ENCODE measurements at regions not wholly inside any gene's neighbourhood (a gene's known extent, or its start where the extent isn't known, plus 50 kb on each side); places are given as distances from the start of the nearest gene placed in this dataset.

DNA sequence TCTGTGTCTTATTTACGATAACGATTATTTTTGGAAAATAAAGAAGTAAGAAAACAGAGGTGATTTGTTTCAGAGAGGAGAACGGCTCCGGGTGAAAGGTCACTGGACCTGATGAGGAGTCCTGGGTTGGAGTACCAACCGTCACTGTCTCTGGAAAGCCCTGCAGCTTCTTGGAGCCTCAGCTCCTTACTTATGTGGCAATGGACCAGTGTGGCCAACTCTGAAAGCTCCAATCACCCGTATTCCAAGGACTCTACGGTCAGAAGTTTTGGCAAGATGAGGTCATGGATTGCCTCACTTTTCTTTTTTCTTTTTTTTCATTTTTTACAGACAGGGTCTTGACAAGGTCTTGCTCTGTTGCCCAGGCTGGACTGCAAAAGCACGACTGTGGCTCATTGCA is 84.8 kb downstream of the KLF4 start:
- FAIRE-seq (no peak), DNase-seq (ENCODE audit: insufficient read length) (no peak)
- no peak for TF ChIP-seq POLR2AphosphoS5 (IDR thresholded peaks at IDR 0.05; ENCODE audit: low read depth, low read length)
- TF ChIP-seq TAF1 (IDR thresholded peaks at IDR 0.05; ENCODE audit: borderline replicate concordance, low read depth, low read length): no peak
- TF ChIP-seq POLR2A (IDR thresholded peaks at IDR 0.05; ENCODE audit: low read depth, low read length): no peak

DNA sequence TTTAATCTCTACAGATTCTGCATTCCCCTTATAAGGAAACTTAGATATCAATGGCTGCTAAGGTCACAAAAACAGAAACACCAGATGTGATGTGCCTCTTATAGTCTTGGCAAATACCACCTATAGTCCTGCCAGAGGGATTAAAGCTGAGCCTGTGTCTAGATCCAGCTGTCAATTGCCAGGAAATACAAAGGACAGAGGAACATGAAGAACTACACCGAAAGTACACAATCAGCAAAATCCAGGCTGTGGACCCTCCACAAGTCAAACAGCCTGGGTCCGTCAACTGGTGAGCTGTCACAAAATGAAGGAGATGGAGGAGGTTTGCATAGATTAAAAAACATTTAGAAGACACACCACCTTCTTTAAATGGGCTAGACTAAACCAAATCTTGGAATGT is 85.4 kb downstream of the KLF4 start:
- DNase-seq (ENCODE audit: insufficient read length) (no peak), FAIRE-seq (no peak)
- TF ChIP-seq TAF1 (IDR thresholded peaks at IDR 0.05; ENCODE audit: borderline replicate concordance, low read depth, low read length) (no peak), POLR2A (IDR thresholded peaks at IDR 0.05; ENCODE audit: low read depth, low read length) (no peak), POLR2AphosphoS5 (IDR thresholded peaks at IDR 0.05; ENCODE audit: low read depth, low read length) (no peak)

DNA sequence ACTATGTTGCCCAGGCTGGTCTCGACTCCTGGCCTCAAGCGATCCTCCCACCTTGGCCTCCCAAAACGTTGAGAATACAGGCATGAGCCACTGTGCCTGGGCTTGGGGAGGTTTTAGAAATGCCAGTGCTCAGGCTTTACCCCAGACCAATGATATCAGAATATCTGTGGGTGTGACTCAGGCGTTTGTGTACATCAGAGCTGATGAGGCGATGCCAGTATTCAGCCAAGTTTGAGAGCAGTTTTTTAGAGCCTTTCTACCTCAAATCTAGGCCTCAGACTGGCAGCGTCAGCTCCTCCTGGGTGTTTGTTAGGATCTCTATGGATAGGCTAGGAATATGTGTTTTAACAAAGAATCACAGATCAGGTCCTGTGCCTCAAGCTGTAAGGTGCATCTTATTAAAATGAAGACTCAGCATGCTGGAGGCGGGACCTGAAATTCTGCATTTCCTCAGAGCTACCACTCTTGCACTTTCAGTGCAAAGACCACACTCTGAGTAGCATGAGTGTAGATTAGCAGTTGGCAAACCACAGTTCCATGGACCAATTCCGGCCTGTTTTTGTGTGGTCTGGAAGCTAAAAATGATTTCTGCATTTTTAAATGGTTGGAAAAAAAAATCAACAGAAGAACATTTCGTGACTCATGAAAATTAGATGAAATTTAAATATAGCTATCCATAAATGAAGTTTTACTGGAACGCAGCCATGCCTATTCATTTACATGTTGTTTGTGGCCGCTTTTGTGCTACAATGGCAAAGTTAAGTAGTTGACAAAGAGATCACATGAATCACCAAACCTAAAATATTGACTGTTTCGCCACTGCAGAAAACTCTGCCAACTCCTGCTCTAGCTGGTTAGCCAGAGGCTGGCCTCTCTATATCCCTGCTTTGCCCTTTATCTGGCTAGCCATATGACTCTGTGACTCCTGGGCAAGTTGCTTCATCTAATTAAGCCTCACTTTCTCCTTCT is 92.2 kb downstream of the KLF4 start:
- no peak for TF ChIP-seq POLR2AphosphoS5 (IDR thresholded peaks at IDR 0.05; ENCODE audit: low read depth, low read length)
- TF ChIP-seq POLR2A (IDR thresholded peaks at IDR 0.05; ENCODE audit: low read depth, low read length): no peak
- no peak for TF ChIP-seq TAF1 (IDR thresholded peaks at IDR 0.05; ENCODE audit: borderline replicate concordance, low read depth, low read length)
- FAIRE-seq: no peak
- DNase-seq (ENCODE audit: insufficient read length): no peak

DNA sequence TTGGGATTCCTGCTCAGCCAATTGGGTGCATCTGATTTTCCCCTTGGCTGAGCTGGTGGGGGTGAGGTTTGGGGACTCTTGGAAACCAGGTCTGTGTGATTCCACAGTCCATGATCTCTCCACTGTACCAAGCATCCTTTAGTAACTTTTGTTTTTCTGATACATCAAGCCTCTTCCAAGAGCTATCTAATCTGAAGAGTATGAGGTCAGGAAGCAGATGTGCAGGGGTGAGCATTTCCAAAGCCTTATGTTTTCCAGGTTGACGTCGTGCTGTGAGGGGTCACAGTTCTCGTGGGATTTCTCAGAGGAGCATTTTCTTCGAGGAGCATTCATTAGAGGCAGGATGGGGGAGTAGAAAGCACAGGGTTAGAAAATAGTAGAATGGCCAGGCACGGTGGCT is 95.3 kb downstream of the KLF4 start:
- DNase-seq (ENCODE audit: insufficient read length) (no peak), FAIRE-seq (no peak)
- TF ChIP-seq POLR2AphosphoS5 (IDR thresholded peaks at IDR 0.05; ENCODE audit: low read depth, low read length) (no peak), TAF1 (IDR thresholded peaks at IDR 0.05; ENCODE audit: borderline replicate concordance, low read depth, low read length) (no peak), POLR2A (IDR thresholded peaks at IDR 0.05; ENCODE audit: low read depth, low read length) (no peak)

DNA sequence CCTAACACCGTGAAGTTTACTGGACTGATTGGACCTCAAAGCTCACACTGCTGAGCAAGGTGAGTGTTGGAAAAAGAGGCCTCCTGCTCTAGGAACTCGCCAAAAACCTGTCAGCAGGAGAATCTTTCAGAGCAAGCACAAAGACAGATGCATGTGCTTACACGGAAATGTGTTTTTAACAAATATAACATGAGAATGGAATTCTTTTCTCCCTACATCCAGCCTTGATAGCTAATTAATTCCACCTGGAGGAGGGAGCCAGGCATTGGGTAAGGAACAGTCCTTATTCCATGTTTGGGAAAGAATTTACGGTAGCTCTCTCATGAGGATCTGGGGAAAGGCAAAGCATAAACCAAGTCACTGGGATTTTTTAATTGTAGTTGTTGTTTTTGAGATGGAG is 98.8 kb downstream of the KLF4 start:
- DNase-seq (ENCODE audit: insufficient read length): no peak
- TF ChIP-seq POLR2A (IDR thresholded peaks at IDR 0.05; ENCODE audit: low read depth, low read length) (no peak), TAF1 (IDR thresholded peaks at IDR 0.05; ENCODE audit: borderline replicate concordance, low read depth, low read length) (no peak), POLR2AphosphoS5 (IDR thresholded peaks at IDR 0.05; ENCODE audit: low read depth, low read length) (no peak)
- no peak for FAIRE-seq

DNA sequence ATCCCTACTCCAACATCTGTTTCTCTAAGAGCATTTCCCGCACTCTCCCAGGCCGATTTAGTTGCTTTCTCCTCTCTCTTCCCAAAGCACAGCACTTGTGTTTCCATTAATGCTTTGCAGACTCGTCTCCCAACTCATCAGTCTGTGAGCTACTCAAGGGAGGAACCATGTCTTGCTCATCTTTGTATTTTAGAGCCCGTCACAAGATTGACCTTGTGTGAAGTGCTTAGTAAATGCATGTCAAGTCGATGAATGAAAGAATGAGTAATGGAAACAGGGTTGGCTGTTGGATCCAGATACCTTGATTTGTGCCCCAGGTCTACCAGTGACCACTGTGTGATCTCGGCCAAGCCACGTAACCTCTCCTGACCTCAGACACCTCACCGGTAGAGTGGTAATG is 99.3 kb downstream of the KLF4 start:
- no peak for DNase-seq (ENCODE audit: insufficient read length)
- FAIRE-seq: no peak
- no peak for TF ChIP-seq POLR2A (IDR thresholded peaks at IDR 0.05; ENCODE audit: low read depth, low read length)

DNA sequence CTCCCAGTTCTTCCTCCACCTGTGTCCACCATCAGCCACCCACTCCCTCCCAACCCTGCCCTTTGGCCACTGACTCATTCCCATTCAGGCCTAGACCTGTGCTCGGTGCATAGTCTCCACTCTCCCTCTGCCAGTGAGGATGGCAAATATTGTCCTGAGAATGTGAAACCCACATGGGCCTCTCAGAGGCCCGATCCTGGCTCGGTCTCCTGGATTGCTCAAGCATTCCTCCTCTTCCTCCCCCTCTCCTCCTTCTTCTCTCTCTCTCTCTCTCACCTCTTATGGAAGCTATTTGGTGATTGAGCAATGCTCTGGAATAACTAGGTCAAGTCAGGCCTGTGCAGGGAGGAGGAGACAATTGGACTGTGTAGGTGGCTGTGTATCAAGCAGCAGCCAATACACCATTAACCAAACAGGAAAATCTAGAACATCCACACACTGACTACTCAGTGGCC is 99.9 kb downstream of the KLF4 start:
- FAIRE-seq (no peak), DNase-seq (ENCODE audit: insufficient read length) (no peak)
- no peak for TF ChIP-seq POLR2A (IDR thresholded peaks at IDR 0.05; ENCODE audit: low read depth, low read length)
- no peak for TF ChIP-seq POLR2AphosphoS5 (IDR thresholded peaks at IDR 0.05; ENCODE audit: low read depth, low read length)
- TF ChIP-seq TAF1 (IDR thresholded peaks at IDR 0.05; ENCODE audit: borderline replicate concordance, low read depth, low read length): no peak

DNA sequence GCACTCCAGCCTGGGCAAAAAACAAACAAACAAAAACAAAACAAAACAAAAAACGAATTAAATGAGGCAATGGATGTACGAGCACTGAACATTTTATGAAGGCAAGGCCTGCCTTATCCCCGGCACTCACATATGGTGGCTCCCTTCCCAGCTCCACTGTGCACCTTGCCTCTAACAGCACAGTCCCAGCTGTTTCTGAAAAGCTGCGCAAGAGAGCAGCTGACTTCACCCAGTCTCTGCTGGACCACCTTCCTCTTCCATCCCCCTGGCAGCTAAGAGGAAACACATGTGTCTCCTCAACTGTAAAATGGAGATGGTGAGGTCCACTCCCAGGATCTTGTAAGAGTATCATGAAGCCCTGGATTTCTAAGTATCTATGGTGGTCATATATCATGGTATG is 100.7 kb downstream of the KLF4 start:
- no peak for TF ChIP-seq POLR2AphosphoS5 (IDR thresholded peaks at IDR 0.05; ENCODE audit: low read depth, low read length)
- no peak for TF ChIP-seq POLR2A (IDR thresholded peaks at IDR 0.05; ENCODE audit: low read depth, low read length)
- no peak for TF ChIP-seq TAF1 (IDR thresholded peaks at IDR 0.05; ENCODE audit: borderline replicate concordance, low read depth, low read length)
- FAIRE-seq (no peak), DNase-seq (ENCODE audit: insufficient read length) (no peak)

DNA sequence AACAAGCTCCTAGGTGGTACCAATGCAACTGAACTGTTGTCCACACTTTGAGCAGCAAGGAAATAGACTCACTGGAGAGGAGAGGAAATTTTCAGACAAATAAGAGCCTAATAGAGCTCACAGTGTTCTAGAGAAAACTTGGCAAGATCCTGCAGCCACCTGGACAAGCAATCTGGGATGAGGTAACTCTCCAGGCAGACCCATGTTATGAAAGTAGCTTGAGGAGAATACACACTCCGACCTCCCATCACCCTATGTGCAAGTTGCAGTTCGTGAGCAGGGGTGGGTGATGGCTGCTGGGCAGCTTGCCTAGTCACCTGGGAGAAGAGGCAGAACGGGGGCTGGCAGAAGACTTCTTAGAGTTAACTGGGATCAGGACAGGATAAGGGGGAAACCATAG is 102.2 kb downstream of the KLF4 start:
- no peak for FAIRE-seq
- DNase-seq (ENCODE audit: insufficient read length): no peak
- no peak for TF ChIP-seq POLR2AphosphoS5 (IDR thresholded peaks at IDR 0.05; ENCODE audit: low read depth, low read length)
- TF ChIP-seq POLR2A (IDR thresholded peaks at IDR 0.05; ENCODE audit: low read depth, low read length): no peak
- no peak for TF ChIP-seq TAF1 (IDR thresholded peaks at IDR 0.05; ENCODE audit: borderline replicate concordance, low read depth, low read length)

DNA sequence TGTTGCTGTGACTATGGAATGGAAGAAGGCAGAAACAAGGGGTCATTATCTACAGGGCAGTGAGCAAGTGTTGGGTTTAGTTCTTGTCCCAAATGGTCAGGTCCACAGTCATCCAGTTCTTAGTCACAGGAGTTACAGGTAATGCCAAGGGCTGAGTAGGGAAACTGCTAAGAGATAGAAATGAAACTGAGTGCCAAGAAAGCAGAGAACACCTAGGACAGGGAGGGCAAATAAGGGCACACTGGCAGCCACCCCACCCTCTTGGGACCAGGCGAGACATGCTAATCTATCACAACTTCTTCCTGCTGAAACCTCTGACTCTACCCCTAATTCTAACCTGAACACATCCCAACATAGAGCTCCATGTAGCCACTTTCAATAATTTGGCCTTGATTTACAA is 103.2 kb downstream of the KLF4 start:
- no peak for FAIRE-seq
- DNase-seq (ENCODE audit: insufficient read length): no peak
- no peak for TF ChIP-seq POLR2AphosphoS5 (IDR thresholded peaks at IDR 0.05; ENCODE audit: low read depth, low read length)
- TF ChIP-seq TAF1 (IDR thresholded peaks at IDR 0.05; ENCODE audit: borderline replicate concordance, low read depth, low read length): no peak

Measured in GM12892 (cell line).